IPS DF 4.7 (cell line): ENCODE measurements at regions not wholly inside any gene's neighbourhood (a gene's known extent, or its start where the extent isn't known, plus 50 kb on each side); places are given as distances from the start of the nearest gene placed in this dataset.

ENCODE experiments used
- DNase-seq: peaks from one replicate; pipeline ENCODE4 v3.0.0-alpha.2; 2013; ENCODE audit warnings: low spot score; ENCODE audit errors: extremely low read depth

DNA sequence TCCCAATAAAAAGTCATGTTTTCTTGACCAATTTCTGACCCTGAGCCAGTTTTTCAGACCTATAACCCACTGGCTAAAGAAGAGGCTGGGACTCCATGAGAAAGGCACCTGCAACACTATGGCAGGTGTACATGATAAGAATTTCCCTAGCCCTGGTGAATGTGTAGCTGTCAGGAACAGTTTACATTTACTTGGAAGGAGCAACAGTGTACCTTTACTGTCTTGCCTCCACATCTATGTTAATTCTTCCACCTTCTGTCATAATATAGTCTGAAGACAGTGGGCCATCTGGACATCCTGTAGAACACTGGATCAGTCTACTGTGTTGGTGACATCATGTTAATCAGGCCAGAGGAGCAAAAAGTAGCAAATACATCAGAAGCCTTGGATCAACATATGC is 72.1 kb upstream of the CD82 start:
- DNase-seq, result no peak

DNA sequence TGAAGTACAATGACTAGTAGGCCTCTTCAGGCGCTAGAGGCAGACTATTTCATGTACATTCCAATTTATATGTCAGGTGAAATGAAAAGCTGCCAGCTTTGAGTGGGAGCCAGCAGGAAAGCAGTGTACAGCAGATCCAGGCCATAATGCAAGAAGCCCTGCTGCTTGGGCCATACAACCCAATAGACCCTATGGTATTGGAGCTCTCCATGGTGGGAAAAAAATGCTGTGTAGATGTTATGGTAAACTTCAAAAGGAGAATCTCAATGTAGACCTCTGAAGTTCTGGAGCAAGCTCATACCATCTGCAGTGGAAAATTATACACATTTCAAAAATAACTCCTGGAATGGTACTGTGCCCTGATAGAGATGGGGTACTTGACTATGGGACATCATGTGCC is 71.5 kb upstream of the CD82 start:
- DNase-seq, result no peak

DNA sequence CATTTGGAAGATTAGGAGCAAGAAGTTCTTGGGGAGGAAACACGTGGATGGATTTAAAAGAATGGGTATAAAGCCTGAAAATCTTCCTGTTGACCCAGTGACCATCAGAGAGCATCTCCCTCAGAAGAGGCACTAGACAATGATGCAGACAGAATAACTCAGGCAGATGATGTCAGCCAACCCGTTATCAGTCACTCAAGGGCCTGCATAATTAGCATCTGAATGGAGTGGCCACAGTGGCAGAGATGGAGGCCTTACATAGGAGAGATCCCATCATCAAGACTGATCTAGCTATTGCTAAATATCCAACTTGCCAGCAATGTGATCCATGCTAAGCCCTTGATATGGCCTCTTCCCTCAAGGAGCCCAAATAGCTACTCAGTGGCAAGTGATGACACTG is 70.7 kb upstream of the CD82 start:
- no peak for DNase-seq

DNA sequence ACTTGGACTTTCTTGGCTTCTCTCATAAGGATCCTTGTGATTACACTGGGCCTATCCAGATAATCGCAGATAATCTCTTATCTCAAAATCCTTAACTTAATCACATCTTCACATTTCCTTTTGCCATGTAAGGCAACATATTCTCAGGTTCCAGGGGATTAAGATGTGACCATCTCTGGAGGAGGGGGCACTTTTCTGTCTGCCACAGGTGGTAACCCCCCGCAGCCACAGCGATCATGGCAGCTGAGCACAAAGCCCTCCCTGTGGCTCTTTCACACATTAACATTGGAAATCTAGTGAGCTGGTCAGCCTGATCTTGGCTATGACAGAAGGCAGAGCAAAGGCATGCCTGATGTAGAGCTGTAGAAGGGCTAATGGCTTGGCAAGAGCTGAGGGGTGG is 69.1 kb upstream of the CD82 start:
- no peak for DNase-seq

DNA sequence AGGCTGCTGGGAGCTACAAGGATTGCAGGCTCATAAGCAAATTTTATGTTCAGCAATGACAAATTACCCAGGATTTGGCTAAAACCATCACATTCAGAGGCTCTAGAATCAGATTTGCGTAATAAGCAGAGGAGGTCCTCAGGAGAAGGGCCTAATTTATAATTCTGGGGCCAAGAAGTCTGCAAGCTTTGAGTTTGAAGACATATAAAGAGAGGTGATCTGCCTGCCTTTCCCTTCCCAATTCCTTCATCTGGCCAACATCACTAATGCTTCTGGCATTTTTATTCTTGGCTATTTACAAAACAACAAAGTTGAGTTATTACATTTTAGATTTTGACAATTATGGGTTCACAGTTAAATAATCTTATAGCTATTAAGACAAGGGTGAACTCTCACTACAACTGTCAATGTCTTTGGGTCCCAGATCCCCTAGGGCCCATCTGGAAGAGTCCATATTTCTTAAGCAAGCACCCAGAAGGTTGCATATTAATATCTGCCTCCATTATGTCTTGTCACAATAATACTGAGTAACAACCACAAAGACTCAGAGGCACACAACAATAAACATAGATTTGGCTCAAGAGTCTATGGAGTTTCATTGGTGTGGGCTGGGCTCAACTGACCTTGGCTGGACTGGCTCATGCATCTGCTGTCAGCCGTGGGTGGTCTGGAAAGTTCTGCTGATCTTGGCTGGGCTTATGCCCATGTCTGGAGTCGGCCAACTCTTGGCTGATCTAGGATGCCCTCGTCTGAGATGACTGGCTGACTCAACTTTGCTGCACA is 67.2 kb upstream of the CD82 start:
- no peak for DNase-seq

DNA sequence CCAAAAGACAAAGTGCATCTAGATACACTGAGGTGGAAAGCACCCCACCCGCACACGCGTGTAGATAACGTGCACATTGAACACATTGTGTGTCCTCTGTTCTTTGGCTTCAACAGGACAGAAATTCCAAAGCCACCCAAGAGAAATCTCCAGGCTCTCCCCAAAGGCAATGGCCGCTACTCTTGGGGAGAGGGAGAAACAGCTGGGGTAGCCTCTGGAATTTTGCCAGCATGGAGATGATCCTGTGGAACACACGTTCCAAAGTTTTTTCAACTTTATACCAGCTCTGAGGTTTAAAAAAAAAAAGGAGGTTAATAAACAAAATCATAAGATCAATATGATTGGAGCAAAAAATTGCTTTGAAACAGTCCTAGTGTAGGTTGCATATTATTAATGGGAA is 63.0 kb upstream of the CD82 start:
- no peak for DNase-seq

DNA sequence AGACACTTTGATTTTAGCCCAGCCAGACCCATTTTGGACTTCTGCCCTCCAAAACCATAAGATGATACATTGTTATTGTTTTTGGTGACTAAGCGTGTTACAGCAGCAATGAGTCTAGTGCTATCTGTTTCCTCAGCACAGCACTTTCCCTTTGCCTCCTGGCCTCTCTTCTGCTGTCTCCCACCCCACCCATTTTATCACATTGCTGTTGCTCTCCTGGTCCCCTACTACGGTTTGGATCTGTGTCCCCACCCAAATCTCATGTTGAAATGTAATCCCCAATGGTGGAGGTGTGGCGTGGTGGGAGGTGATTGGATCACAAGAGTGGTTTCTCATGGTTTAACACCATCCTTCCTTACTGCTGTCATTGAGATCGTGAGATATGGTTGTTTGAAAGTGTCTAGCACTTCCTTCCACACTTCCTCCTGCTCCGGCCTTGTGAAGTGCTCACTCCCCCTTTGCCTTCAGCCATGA is 59.8 kb upstream of the CD82 start:
- DNase-seq, result no peak

DNA sequence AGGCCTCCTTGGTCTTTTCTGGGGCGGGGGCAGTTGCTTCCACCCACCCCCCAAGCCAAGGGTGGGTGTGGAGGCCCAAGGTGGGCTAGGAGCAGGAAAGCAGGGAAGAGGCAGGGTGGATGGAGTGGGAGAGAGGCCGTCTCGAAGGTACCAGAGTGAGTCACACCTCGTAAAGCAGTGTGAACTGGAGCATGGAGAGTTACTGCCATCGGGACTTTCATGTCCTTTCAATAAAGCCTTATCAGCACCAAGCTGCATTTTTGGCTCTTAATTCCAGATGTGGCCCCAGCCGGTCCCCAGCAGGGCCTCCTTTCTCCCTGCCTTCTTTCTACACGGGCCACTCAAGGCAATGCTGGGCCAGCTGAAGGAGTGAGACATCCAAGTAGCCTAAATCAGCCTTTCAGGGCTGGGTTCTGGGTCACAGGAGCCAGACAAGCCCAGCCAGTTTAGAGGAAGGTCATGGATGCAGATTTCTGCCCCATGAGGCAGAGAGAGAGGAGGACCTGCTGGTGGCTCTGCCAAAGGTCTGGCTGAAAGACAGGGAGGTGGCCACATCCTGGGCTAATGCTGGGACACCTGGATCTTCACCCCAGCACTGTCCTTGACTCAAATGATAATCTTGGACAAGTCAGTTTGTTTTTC is 59.0 kb upstream of the CD82 start:
- DNase-seq, result no peak

DNA sequence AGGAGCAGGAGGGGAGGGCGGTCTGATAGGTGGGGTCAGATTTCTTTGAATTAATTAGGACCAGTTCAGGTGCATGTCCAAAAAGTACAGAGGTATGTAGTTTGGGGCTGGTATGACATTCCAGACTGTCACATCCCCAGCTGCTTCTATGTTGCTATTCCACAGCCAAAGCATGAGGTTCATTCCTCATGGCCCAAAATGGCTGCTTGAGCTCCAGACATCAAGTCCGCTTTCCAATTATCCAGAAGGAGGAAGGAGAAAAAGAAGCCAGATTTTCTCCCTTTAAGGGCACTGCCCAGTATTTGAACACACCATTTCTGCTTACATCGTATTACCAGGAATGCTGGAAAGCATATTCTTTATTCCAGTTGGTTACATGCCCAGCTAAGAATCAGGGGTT is 58.0 kb upstream of the CD82 start:
- DNase-seq, result no peak

DNA sequence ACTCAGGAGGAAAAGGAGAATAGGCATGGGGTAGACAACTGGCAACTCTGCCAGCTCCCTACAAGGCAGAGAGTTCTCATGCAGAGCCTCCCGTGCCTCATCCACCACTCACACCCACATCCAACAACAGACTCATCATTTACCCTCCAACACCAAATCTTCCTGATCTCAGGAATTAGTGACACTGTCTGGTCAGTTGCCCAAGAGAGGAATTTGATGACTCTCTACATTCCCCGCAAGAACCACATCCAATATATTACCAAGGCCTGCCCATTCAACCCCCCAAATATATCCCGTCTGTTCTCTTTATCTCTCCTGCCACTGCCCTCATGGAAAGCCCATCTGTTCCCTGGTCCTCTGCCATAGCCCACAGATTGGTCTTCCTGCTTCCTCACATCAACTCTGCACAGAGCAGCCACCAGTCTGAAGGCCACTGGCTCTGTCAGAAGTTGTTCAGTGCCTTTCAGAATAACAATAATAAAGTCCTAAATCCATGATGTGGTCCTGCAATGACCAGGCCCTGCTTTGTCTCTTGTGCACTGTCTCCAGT is 57.5 kb upstream of the CD82 start:
- DNase-seq, result no peak

DNA sequence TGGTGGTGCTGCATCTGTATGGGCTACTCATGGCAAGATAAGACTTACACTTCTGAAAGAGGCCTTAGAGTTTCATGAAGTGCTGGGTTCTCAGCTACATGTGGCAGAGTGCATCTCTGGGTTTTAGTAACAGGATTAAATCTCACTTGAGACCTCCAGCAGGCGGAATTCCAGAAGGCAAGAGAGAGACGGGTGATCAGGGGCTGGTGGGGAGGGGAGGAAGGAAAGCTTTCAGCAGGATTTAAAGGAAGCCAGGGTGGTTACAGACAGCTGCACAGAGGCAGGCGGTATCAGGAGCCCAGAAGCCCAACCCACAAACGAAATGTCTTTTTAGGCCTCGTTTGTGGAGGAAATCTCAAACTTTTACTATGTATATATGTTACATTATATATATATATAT is 56.2 kb upstream of the CD82 start:
- no peak for DNase-seq

DNA sequence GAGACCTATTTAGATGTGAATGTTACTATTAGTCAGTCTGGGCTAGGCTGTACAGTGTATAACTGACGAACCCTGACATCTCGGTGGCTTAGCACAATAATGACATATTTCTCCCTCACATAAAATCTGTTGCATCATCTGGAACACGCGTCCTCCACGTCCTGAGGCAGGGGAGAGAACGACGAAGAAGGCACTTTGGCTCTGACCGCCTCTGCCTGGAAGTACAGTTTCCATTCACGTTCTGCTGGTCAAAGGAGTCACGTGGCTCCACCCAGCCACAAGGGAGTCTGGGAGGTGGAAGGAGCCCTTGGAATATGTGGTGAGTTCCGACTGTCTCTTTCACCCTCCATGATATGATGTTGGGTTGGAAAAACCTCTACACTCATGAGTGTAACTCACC is 55.1 kb upstream of the CD82 start:
- DNase-seq, result no peak

DNA sequence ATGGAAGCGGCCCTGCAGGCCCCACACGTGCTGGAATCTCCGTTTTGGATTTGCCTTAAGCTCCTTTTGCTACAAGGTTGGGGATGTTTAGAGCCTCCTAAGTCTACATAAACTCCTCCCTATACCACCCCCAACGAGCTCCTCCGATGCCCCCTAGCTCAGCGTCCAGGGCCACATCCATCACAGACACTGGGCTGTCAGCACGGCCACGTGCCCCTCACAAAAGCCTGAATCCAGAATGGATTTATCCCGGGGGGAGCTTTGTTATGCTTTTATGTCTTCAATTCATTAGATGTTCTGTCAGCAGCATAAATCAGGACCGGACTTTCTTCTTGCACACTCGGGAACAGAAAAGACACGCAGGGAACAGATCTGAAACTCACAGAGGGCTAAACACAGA is 52.6 kb upstream of the CD82 start:
- DNase-seq, result no peak

DNA sequence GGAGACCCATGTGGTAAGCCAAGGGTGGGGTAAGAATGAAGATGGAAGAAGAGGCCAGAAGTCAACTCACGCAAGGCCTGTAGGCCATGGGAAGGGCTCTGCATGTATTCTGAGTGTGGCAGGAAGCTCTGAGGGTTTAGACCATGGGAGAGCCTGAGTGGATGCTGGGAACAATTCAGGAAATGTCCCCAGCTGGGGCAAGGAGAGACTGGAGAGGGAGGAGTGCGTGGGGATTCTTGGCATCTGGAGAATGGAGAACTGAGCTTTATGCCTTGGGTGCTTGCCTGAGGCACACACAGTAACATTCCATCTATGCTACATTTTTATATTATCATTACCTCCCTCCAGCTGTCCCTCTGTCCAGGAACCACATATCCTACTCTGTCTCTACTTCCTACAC is 50.4 kb upstream of the CD82 start:
- DNase-seq, result no peak
